Heart right ventricle (tissue), 16 donors: ENCODE measurements at regions not wholly inside any gene's neighbourhood (a gene's known extent, or its start where the extent isn't known, plus 50 kb on each side); places are given as distances from the start of the nearest gene placed in this dataset.

ENCODE experiments used
- ATAC-seq, 8 donors: fragments of 200-7000 bp; cut with Tn5 transposase; one replicate each; pipeline ENCODE4 v1.9.1; 2020; ENCODE audit warnings: mild to moderate bottlenecking in 8 of 8, moderate library complexity in 8 of 8, moderate number of reproducible peaks in 1 of 8
- DNase-seq, 2 donors: peaks; one replicate each; pipeline ENCODE4 v3.0.0-alpha.2; 2020
- H3K27ac ChIP-seq, 10 donors: fragments of 200-600 bp; sonication (generic) in 2 of 10; one replicate each; pipeline versions ENCODE4 v1.5.0 to v1.8.0; 2020 to 2022; ENCODE audit warnings: mild to moderate bottlenecking in 3 of 10
- H3K27me3 ChIP-seq, 7 donors: fragments of 200-600 bp; one replicate each; pipeline ENCODE4 v1.8.0; 2021 to 2022; ENCODE audit warnings: mild to moderate bottlenecking in 2 of 7
- H3K36me3 ChIP-seq, 9 donors: fragments of 200-600 bp; sonication (generic) in 1 of 9; one replicate each; pipeline versions ENCODE4 v1.5.0 to v1.8.0; 2020 to 2022; ENCODE audit warnings: mild to moderate bottlenecking in 2 of 9
- H3K4me1 ChIP-seq, 9 donors: fragments of 200-600 bp; sonication (generic) in 1 of 9; one replicate each; pipeline versions ENCODE4 v1.5.0 to v1.8.0; 2020 to 2022; ENCODE audit warnings: mild to moderate bottlenecking in 4 of 9
- H3K4me3 ChIP-seq, 10 donors: fragments of 200-600 bp; sonication (generic) in 2 of 10; one replicate each; pipeline versions ENCODE4 v1.5.0 to v1.8.0; 2020 to 2022; ENCODE audit warnings: mild to moderate bottlenecking in 7 of 10, moderate library complexity in 2 of 10
- H3K9me3 ChIP-seq, 11 donors: fragments of 200-600 bp in 10 of 11; sonication (generic) in 2 of 11; one replicate each; pipeline versions ENCODE4 v1.5.0 to v1.8.0; 2013 to 2022; ENCODE audit warnings: mild to moderate bottlenecking in 2 of 11, control low read depth in 1 of 11, moderate library complexity in 1 of 11
- WGBS, 2 donors: extraction: QIAGEN DNeasy Blood & Tissue Kit; methylation state at CpG; one replicate each; pipeline ENCODE4 v1.1.7; 2013; ENCODE audit warnings: inconsistent platforms in 1 of 2; 5-methylcytosine and 5-hydroxymethylcytosine counted together
- intact Hi-C, 10 donors: fragments of 100-400 bp; cut with DNase I; formaldehyde crosslinking; loops; one replicate each; pipeline versions ENCODE4 v1.11.1 to v1.14.2; 2022
- TF ChIP-seq, protein P1 (sequence below), 9 donors: fragments of 200-600 bp; sonication (generic) in 2 of 9; IDR thresholded peaks; one replicate each; pipeline versions ENCODE4 v1.5.0 to v1.8.0; 2021 to 2022; ENCODE audit warnings: antibody characterized with exemption in 9 of 9, mild to moderate bottlenecking in 5 of 9, moderate library complexity in 1 of 9
- donor health status: Arrhythmogenic right ventricular cardiomyopathy.
- donor health status: ischemic (EF 13 %, LVEDD 7.1; RV severe dilation, severe dysfunction).
- donor health status: healthy with polysubstance abuse.
- donor health status: DM: no; HTN: yes; CAD: no.
- donor health status: DM: no; HTN: no; CAD: no.
- donor health status: ischemic (EF 25% LVEDD 6.9; RV normal size, moderate dysfunction).
- donor health status: ischemic (EF 25% LVEDD 5.7; RV mildly dilated, moderate dysfunction).
- donor health status: healthy.
- donor health status: DM: yes; HTN: yes; CAD: no.
- donor health status: Ischemic cardiomyopathy.
- donor health status: ischemic (EF 35%, LVEDD 5.7; RV mildly dilated, moderate dysfunction).
- donor health status: nonischemic (EF 11% LVEDD 7.7; RV severe dilation, severe dysfunction).
- donor health status: DM: yes; HTN: yes; CAD: no.
- donor health status: PGD.
- donor health status: ischemic (EF 29% LVEDD 5.4; RV normal size, mild dysfunction).
- donor health status: nonischemic (EF 23%, LVEDD 6.1; RV moderate dilation, normal function).

DNA sequence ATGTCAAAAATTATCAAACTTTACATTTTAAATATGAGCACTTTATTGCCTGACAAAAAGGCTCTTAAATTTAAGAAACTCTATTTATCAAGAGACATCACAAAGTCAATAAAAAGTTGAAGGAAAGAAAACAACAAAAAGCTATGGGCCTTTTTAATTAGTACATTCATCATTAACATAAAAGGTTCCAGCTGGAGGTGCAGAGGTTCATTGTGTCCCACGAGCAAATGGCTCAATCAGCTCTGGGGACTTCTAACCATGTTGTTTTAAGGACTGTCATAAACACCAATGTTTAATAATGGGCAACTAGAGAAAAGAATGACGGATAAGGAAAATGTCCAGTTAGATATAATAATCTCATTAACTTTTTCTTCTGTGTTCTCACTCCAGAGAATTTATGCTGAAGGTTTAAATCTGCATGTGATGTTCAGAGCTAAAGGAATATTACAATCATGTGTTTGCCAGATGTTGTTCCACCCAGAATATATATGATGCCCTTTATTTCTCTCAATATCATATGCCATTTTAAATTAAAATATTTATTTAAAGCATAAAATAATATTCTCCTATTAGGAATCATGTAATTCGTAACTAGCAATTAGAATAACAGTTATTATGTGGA is 840.3 kb upstream of the ADGRL3 start:
- DNase-seq (no peak), ATAC-seq (no peak)
- Histone ChIP-seq H3K36me3 (no peaks in the 10 kb centered on the region), H3K27ac (no peak overlapping the region), H3K4me3 (no peak overlapping the region), H3K27me3 (no peaks in the 10 kb centered on the region), H3K9me3 (peaks cover 0 to 26% (median 0%) of the 10 kb centered on the region in 11 donors), H3K4me1 (no peaks in the 10 kb centered on the region)
- WGBS, 2 donors = 65 to 70% methylated on average over 3 of the region's 3 CpGs
- intact Hi-C loops = no loop called here
- TF ChIP-seq, protein P1, sequence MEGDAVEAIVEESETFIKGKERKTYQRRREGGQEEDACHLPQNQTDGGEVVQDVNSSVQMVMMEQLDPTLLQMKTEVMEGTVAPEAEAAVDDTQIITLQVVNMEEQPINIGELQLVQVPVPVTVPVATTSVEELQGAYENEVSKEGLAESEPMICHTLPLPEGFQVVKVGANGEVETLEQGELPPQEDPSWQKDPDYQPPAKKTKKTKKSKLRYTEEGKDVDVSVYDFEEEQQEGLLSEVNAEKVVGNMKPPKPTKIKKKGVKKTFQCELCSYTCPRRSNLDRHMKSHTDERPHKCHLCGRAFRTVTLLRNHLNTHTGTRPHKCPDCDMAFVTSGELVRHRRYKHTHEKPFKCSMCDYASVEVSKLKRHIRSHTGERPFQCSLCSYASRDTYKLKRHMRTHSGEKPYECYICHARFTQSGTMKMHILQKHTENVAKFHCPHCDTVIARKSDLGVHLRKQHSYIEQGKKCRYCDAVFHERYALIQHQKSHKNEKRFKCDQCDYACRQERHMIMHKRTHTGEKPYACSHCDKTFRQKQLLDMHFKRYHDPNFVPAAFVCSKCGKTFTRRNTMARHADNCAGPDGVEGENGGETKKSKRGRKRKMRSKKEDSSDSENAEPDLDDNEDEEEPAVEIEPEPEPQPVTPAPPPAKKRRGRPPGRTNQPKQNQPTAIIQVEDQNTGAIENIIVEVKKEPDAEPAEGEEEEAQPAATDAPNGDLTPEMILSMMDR (IDR thresholded peaks at IDR 0.05) = no peak

DNA sequence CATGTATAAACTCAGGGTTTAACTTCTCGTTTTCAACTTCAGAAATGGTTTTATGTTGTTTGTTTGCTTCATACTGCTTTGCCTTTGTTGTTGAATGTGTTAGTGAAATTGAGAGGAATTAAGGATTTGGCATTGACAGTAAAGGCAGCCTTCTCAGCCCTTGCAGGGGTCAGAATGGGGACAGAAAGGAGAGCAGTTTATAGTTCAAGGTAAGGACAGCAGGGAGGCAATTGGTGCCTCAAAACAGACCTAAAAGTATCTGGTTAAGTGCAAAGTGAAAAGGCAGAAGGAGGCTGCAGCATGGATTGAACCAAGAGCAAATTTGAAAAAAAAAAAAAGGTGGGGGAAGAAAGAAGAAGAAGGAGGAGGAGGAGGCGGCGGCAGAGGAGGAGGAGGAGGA is 835.0 kb upstream of the ADGRL3 start:
- DNase-seq (no peak), ATAC-seq (no peak)
- TF ChIP-seq, protein P1 (IDR thresholded peaks at IDR 0.05) = no peak
- Histone ChIP-seq H3K36me3 (no peaks in the 10 kb centered on the region), H3K4me3 (no peak overlapping the region), H3K9me3 (peaks cover 0 to 9% (median 0%) of the 10 kb centered on the region in 11 donors), H3K27ac (no peak overlapping the region), H3K4me1 (no peaks in the 10 kb centered on the region), H3K27me3 (no peaks in the 10 kb centered on the region)
- 69 to 74% methylated on average over 3 of the region's 3 CpGs for WGBS, 2 donors
- intact Hi-C loops = no loop called here

DNA sequence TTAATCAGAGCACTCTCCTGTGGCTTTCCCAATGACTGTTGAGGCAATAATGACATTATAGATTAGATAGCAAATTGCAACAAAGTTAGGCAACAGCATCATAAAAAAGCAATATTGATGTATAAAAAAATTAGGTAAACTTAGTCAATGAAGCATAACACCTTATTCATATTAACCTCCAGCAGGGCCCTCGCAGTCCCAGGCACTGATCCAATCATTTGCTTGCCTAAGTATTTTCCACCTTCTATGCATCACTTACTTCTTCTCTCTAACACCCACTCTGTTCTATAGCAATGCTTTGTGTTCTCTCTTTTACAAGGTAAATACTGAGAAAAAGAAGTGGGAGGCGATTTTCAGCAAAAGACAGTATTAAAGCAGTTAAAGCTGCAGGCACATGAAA is 833.5 kb upstream of the ADGRL3 start:
- 78 to 80% methylated on average over 2 of the region's 2 CpGs for WGBS, 2 donors
- Histone ChIP-seq H3K27me3 (no peaks in the 10 kb centered on the region), H3K27ac (no peak overlapping the region), H3K36me3 (no peaks in the 10 kb centered on the region), H3K4me1 (no peaks in the 10 kb centered on the region), H3K9me3 (peaks cover 0 to 10% (median 0%) of the 10 kb centered on the region in 11 donors), H3K4me3 (no peak overlapping the region)
- intact Hi-C loops = no loop called here
- TF ChIP-seq, protein P1 (IDR thresholded peaks at IDR 0.05) = no peak
- ATAC-seq (no peak), DNase-seq (no peak)

DNA sequence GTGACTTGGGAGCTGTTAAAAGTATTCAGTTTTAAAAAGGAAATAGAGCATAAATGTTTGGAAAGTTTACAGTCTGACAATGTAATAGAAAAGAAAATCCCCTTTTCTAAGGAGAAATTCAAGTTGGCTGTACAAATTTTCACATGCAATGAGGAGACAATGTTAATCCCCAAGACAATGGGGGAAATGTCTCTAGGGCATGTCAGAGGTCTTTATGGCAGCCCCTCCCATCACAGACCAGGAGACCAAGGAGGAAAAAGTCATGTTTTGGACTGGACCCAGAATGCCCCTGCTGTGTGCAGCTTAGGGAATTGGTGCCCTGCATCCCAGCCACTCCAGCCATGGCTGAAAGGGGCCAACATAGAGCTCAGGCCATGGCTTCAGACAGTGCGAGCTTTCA is 831.1 kb upstream of the ADGRL3 start:
- H3K9me3 ChIP-seq = peaks cover 0 to 22% (median 0%) of the 10 kb centered on the region in 11 donors
- no peak overlapping the region for H3K4me3 ChIP-seq
- intact Hi-C loops = no loop called here
- ATAC-seq (no peak), DNase-seq (no peak)
- no peaks in the 10 kb centered on the region for H3K27me3 ChIP-seq
- no peak overlapping the region for H3K27ac ChIP-seq
- WGBS, 2 donors = 87 to 90% methylated on average over 1 of the region's 1 CpG
- H3K4me1 ChIP-seq = no peaks in the 10 kb centered on the region
- H3K36me3 ChIP-seq = no peaks in the 10 kb centered on the region
- TF ChIP-seq, protein P1 (IDR thresholded peaks at IDR 0.05) = no peak
